ENCODE measurements at regions not wholly inside any gene's neighbourhood (a gene's known extent, or its start where the extent isn't known, plus 50 kb on each side); places are given as distances from the start of the nearest gene placed in this dataset.

- Histone ChIP-seq H3K4ac (replicated peaks; ENCODE audit: insufficient read length, low read depth, low read length) (no peak overlapping the region), H3K56ac (replicated peaks; ENCODE audit: insufficient read length, low read depth, low read length) (no peak overlapping the region), H3K23me2 (ENCODE audit: low read depth, low read length) (no peaks in the 10 kb centered on the region; the same call in 1 of the 2 replicates), H3K79me1 (ENCODE audit: low read depth, low read length) (no peaks in the 10 kb centered on the region), H3K4me1 (replicated peaks in 1 of 4; ENCODE audit: control insufficient read depth in 3 of 4, insufficient read depth in 4 of 4, low read length in 3 of 4) (peaks cover 0 to 5% (median 0%) of the 10 kb centered on the region in 4 experiments; a peak in 1 of 7 replicates), H3K79me2 (ENCODE audit: control insufficient read depth in 1 of 2, insufficient read depth in 2 of 2, low read length in 2 of 2) (no peaks in the 10 kb centered on the region), H4K91ac (replicated peaks; ENCODE audit: insufficient read length, low read length) (no peak overlapping the region), H4K5ac (ENCODE audit: insufficient read length, low read depth, low read length) (no peak overlapping the region), H3K27ac (ENCODE audit: low read depth, low read length) (no peak overlapping the region), H2BK15ac (ENCODE audit: low read length) (no peak overlapping the region), H3K9ac (replicated peaks in 1 of 4; ENCODE audit: extremely low read depth in 1 of 4, low read depth in 3 of 4, low read length in 3 of 4) (no peak overlapping the region), H4K8ac (ENCODE audit: extremely low read depth, insufficient read depth, low read length) (no peak overlapping the region), H2BK20ac (ENCODE audit: low read length) (no peak overlapping the region), H2AK5ac (ENCODE audit: low read depth, low read length) (no peak overlapping the region), H3K9me3 (ENCODE audit: insufficient read depth in 2 of 2, low read depth in 1 of 2, low read length in 1 of 2) (peaks cover 6% of the 10 kb centered on the region in 2 experiments; a peak in 3 of 4 replicates), H4K20me1 (replicated peaks in 1 of 2; ENCODE audit: control insufficient read depth in 1 of 2, insufficient read depth in 2 of 2, low read length in 2 of 2) (no peaks in the 10 kb centered on the region), H2BK120ac (replicated peaks; ENCODE audit: low read depth, low read length) (no peak overlapping the region), H3K36me3 (ENCODE audit: control insufficient read depth in 2 of 4, insufficient read depth in 4 of 4, low read length in 3 of 4) (no peaks in the 10 kb centered on the region), H2BK12ac (ENCODE audit: low read depth, low read length) (no peak overlapping the region), H3K14ac (ENCODE audit: insufficient read length) (no peak overlapping the region), H3K27me3 (replicated peaks in 1 of 4; ENCODE audit: control insufficient read depth in 3 of 4, extremely low read depth in 1 of 4, insufficient read depth in 3 of 4, low read length in 3 of 4) (no peaks in the 10 kb centered on the region), H3K4me2 (ENCODE audit: insufficient read depth in 1 of 2, low read depth in 2 of 2, low read length in 2 of 2) (no peak overlapping the region), H3K4me3 (ENCODE audit: extremely low read depth in 1 of 4, insufficient read depth in 2 of 4, low read depth in 3 of 4, low read length in 4 of 4) (no peak overlapping the region), H3K18ac (ENCODE audit: extremely low read depth, low read length) (no peak overlapping the region), H2BK5ac (ENCODE audit: low read depth, low read length) (no peak overlapping the region), H3K23ac (ENCODE audit: insufficient read length) (no peak overlapping the region), H2AFZ (ENCODE audit: low read length) (peak overlapping the region; percentile 53; the same call in 1 of the 2 replicates)
- no peak for DNase-seq (ENCODE audit: low read depth in 1 of 2, low spot score in 2 of 2)
- POLR2A ChIA-PET (ENCODE audit: partially characterized antibody) = no interaction called here
- WGBS, 2 experiments (ENCODE audit: extremely low coverage in 1 of 2, insufficient coverage in 1 of 2, insufficient read length in 1 of 2, insufficient replicate concordance in 2 of 2, low coverage in 1 of 2, low lambda C conversion rate in 2 of 2, missing lambda C conversion rate in 1 of 2) = 79% methylated on average over 6 of the region's 6 CpGs; no CpG with 5 or more reads in 1 of the 2 experiments
- CTCF ChIA-PET (ENCODE audit: partially characterized antibody) = interaction anchor here (1.4 to 2.7 kb wide), 3 partner anchors 34 to 487 kb away, joined by 3 to 9 read pairs (median 3); no protein-coding TSS in a partner anchor
- no peak for FAIRE-seq
- TF ChIP-seq TAF7 (optimal IDR thresholded peaks at IDR 0.05; ENCODE audit: borderline replicate concordance, low read depth, low read length) (no peak), BACH1 (IDR thresholded peaks at IDR 0.05; ENCODE audit: low read length) (no peak), KDM1A (IDR thresholded peaks at IDR 0.05; ENCODE audit: borderline replicate concordance, low read length) (no peak), EGR1 (IDR thresholded peaks at IDR 0.05; ENCODE audit: borderline replicate concordance, low read depth, low read length) (no peak), SIN3A (conservative IDR thresholded peaks at IDR 0.05 in 1 of 2, IDR thresholded peaks at IDR 0.05 in 1 of 2; ENCODE audit: low read depth in 1 of 2, low read length in 2 of 2) (no peak), KDM5A (IDR thresholded peaks at IDR 0.05; ENCODE audit: low read length) (no peak), ATF3 (IDR thresholded peaks at IDR 0.05; ENCODE audit: insufficient read depth, low read depth, low read length) (no peak), POLR2A (IDR thresholded peaks at IDR 0.05; ENCODE audit: control extremely low read depth in 1 of 2, low read depth in 2 of 2, low read length in 2 of 2) (no peak), NRF1 (IDR thresholded peaks at IDR 0.05; ENCODE audit: low read depth, low read length) (no peak), RNF2 (IDR thresholded peaks at IDR 0.05; ENCODE audit: borderline replicate concordance, low read depth, low read length, missing control alignments, poor library complexity, severe bottlenecking) (no peak), SP1 (IDR thresholded peaks at IDR 0.05; ENCODE audit: low read depth, low read length) (no peak), TBP (IDR thresholded peaks at IDR 0.05; ENCODE audit: low read depth, low read length) (no peak), MAX (IDR thresholded peaks at IDR 0.05) (no peak), PHF8 (conservative IDR thresholded peaks at IDR 0.05; ENCODE audit: low read depth, low read length) (no peak)
These were observed 370.7 kb upstream of the TRPC7 start for GRCh38 chr5:136736021-136736420.

Measured in H1 (cell line).